Upper lobe of right lung (tissue), 1 donor: ENCODE measurements at regions not wholly inside any gene's neighbourhood (a gene's known extent, or its start where the extent isn't known, plus 50 kb on each side); places are given as distances from the start of the nearest gene placed in this dataset.

Experiments used
- ATAC-seq: fragments of 200-7000 bp; cut with Tn5 transposase; one replicate; pipeline ENCODE4 v1.9.1; 2020; ENCODE audit warnings: mild to moderate bottlenecking, moderate library complexity
- DNase-seq: peaks from one replicate; pipeline ENCODE4 v3.0.0-alpha.2; 2020
- H3K27ac ChIP-seq: fragments of 200-600 bp; one replicate; pipeline ENCODE4 v1.8.0; 2022
- H3K27me3 ChIP-seq: fragments of 200-600 bp; one replicate; pipeline ENCODE4 v1.8.0; 2022; ENCODE audit warnings: mild to moderate bottlenecking
- H3K36me3 ChIP-seq: fragments of 200-600 bp; one replicate; pipeline ENCODE4 v1.8.0; 2022
- H3K4me1 ChIP-seq: fragments of 200-600 bp; one replicate; pipeline ENCODE4 v1.8.0; 2022
- H3K4me3 ChIP-seq: fragments of 200-600 bp; one replicate; pipeline ENCODE4 v1.8.0; 2022; ENCODE audit warnings: mild to moderate bottlenecking
- H3K9me3 ChIP-seq: fragments of 200-600 bp; one replicate; pipeline ENCODE4 v1.8.0; 2022
- intact Hi-C: fragments of 100-400 bp; cut with DNase I; formaldehyde crosslinking; loops from one replicate; pipeline ENCODE4 v1.11.0; 2022
- TF ChIP-seq, protein P1 (sequence below): fragments of 200-600 bp; IDR thresholded peaks from one replicate; pipeline ENCODE4 v1.8.0; 2022; ENCODE audit warnings: antibody characterized with exemption
- donor health status: DM: no; HTN: yes; CAD: no; lungs with severe emphysema.

GRCh38 chr5:71841107-71841506 is 122.0 kb downstream of the CARTPT start:
- Histone ChIP-seq H3K9me3 (no peaks in the 10 kb centered on the region), H3K27ac (no peak overlapping the region), H3K36me3 (no peaks in the 10 kb centered on the region), H3K4me1 (no peaks in the 10 kb centered on the region), H3K4me3 (no peak overlapping the region), H3K27me3 (no peaks in the 10 kb centered on the region)
- TF ChIP-seq, protein P1, sequence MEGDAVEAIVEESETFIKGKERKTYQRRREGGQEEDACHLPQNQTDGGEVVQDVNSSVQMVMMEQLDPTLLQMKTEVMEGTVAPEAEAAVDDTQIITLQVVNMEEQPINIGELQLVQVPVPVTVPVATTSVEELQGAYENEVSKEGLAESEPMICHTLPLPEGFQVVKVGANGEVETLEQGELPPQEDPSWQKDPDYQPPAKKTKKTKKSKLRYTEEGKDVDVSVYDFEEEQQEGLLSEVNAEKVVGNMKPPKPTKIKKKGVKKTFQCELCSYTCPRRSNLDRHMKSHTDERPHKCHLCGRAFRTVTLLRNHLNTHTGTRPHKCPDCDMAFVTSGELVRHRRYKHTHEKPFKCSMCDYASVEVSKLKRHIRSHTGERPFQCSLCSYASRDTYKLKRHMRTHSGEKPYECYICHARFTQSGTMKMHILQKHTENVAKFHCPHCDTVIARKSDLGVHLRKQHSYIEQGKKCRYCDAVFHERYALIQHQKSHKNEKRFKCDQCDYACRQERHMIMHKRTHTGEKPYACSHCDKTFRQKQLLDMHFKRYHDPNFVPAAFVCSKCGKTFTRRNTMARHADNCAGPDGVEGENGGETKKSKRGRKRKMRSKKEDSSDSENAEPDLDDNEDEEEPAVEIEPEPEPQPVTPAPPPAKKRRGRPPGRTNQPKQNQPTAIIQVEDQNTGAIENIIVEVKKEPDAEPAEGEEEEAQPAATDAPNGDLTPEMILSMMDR = no peak
- ATAC-seq = no peak
- DNase-seq = no peak
- intact Hi-C loops = no loop called here

- H3K4me1 ChIP-seq = no peaks in the 10 kb centered on the region
Observed at GRCh38 chr5:71843111-71843510, 124.0 kb downstream of the CARTPT start.

GRCh38 chr5:71844862-71845261 is 125.8 kb downstream of the CARTPT start:
- intact Hi-C loops = no loop called here
- no peaks in the 10 kb centered on the region for H3K4me1 ChIP-seq
- H3K27ac ChIP-seq = no peak overlapping the region
- no peaks in the 10 kb centered on the region for H3K9me3 ChIP-seq
- H3K36me3 ChIP-seq = no peaks in the 10 kb centered on the region
- TF ChIP-seq, protein P1 = no peak
- DNase-seq = no peak
- no peaks in the 10 kb centered on the region for H3K27me3 ChIP-seq
- ATAC-seq = no peak
- no peak overlapping the region for H3K4me3 ChIP-seq

More at GRCh38 chr5:71843111-71843510, 124.0 kb downstream of the CARTPT start:
- Histone ChIP-seq H3K36me3 (no peaks in the 10 kb centered on the region), H3K4me3 (no peak overlapping the region), H3K27me3 (no peaks in the 10 kb centered on the region), H3K9me3 (no peaks in the 10 kb centered on the region), H3K27ac (no peak overlapping the region)
- intact Hi-C loops = no loop called here
- ATAC-seq (no peak), DNase-seq (no peak)
- TF ChIP-seq, protein P1 = no peak

DNA sequence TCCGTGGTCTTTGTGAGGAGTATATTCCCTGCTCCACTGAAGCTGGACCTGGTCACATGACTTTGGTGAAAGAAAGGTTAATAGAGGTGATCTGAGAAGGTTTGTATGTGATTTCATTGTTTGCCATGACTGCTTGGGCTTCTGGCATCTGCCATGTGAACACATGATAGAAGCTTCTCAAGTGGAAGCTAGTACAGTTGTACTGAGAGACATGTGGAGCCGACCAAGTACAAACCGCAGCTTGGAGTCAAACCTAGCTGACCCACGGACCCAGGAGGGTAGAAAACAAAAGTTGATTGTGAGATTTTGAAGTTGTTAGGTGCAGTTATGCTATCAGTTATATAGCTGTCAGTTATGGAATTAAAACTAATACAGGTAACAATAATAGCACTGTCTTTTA is 140.4 kb downstream of the CARTPT start:
- ATAC-seq (no peak), DNase-seq (no peak)
- H3K27ac ChIP-seq = no peak overlapping the region
- intact Hi-C loops = no loop called here
- H3K36me3 ChIP-seq = no peaks in the 10 kb centered on the region
- H3K4me3 ChIP-seq = no peak overlapping the region
- no peaks in the 10 kb centered on the region for H3K4me1 ChIP-seq
- no peaks in the 10 kb centered on the region for H3K9me3 ChIP-seq
- TF ChIP-seq, protein P1 = no peak
- H3K27me3 ChIP-seq = no peaks in the 10 kb centered on the region

GRCh38 chr5:71860048-71860447 is 141.0 kb downstream of the CARTPT start:
- H3K27me3 ChIP-seq = no peaks in the 10 kb centered on the region
- TF ChIP-seq, protein P1 = no peak

DNA sequence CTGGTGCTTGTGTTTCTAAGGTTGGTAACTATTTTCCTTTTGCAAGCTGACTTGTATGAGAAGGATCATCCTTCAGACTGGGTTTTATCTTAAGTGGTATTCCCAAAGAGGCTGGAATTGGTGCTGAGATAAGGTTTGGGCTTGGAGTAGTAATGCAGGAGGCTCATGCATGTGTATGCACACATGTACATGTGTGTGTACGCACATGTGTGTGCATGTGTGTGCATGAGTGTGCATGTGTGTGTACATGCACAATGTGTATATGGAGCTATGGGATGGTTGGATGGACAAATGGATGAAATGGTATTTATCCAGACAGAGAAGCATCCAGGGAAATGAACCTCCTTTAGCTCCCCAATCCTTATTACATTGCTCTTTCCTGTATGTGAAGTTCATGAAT is 142.6 kb downstream of the CARTPT start:
- no peaks in the 10 kb centered on the region for H3K27me3 ChIP-seq
- no peaks in the 10 kb centered on the region for H3K36me3 ChIP-seq
- intact Hi-C loops = no loop called here
- H3K9me3 ChIP-seq = no peaks in the 10 kb centered on the region
- H3K27ac ChIP-seq = no peak overlapping the region
- H3K4me3 ChIP-seq = no peak overlapping the region
- DNase-seq (no peak), ATAC-seq (no peak)
- no peaks in the 10 kb centered on the region for H3K4me1 ChIP-seq
- TF ChIP-seq, protein P1 = no peak

More at GRCh38 chr5:71860048-71860447, 141.0 kb downstream of the CARTPT start:
- Histone ChIP-seq H3K4me1 (no peaks in the 10 kb centered on the region), H3K27ac (no peak overlapping the region), H3K9me3 (no peaks in the 10 kb centered on the region), H3K36me3 (no peaks in the 10 kb centered on the region), H3K4me3 (no peak overlapping the region)
- DNase-seq (no peak), ATAC-seq (no peak)
- intact Hi-C loops = no loop called here
